Retinal pigment epithelial cell (primary cell): ENCODE measurements at regions not wholly inside any gene's neighbourhood (a gene's known extent, or its start where the extent isn't known, plus 50 kb on each side); places are given as distances from the start of the nearest gene placed in this dataset.

Experiments used
- DNase-seq: peaks from one replicate; pipeline ENCODE4 v3.0.0-alpha.2; 2010; ENCODE audit warnings: low read depth
- H3K4me3 ChIP-seq: 2 replicates; pipeline ENCODE4 v1.5.1; 2011; ENCODE audit warnings: mild to moderate bottlenecking, low read length, control low read depth, moderate library complexity
- TF ChIP-seq, protein P1 (sequence below): conservative IDR thresholded peaks from 2 replicates; pipeline ENCODE4 v1.5.1; 2011; ENCODE audit warnings: low read depth, low read length, control low read depth, inconsistent platforms

DNA sequence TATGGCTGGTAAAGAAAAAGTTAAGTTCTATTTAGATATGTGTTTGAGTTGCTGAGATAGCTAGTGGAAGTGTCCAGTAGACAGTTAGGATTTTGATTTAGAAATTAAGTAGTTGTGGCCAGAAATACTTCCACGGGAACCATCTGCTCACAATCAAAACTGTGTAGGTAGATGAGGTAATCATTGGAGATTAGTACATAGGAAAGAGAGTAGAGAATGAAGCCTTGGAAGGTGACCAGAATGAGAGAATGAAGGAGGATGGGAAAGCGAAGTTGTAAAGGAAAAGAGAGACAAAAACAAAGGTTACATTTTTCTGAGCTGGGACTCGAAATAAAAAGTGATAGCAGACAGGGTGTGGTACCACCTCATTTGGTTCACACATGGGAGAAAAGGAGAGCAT, 296.9 kb upstream of the SORL1-AS1 start:
- DNase-seq = no peak
- TF ChIP-seq, protein P1, sequence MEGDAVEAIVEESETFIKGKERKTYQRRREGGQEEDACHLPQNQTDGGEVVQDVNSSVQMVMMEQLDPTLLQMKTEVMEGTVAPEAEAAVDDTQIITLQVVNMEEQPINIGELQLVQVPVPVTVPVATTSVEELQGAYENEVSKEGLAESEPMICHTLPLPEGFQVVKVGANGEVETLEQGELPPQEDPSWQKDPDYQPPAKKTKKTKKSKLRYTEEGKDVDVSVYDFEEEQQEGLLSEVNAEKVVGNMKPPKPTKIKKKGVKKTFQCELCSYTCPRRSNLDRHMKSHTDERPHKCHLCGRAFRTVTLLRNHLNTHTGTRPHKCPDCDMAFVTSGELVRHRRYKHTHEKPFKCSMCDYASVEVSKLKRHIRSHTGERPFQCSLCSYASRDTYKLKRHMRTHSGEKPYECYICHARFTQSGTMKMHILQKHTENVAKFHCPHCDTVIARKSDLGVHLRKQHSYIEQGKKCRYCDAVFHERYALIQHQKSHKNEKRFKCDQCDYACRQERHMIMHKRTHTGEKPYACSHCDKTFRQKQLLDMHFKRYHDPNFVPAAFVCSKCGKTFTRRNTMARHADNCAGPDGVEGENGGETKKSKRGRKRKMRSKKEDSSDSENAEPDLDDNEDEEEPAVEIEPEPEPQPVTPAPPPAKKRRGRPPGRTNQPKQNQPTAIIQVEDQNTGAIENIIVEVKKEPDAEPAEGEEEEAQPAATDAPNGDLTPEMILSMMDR = no peak
- H3K4me3 ChIP-seq = no peak overlapping the region

DNA sequence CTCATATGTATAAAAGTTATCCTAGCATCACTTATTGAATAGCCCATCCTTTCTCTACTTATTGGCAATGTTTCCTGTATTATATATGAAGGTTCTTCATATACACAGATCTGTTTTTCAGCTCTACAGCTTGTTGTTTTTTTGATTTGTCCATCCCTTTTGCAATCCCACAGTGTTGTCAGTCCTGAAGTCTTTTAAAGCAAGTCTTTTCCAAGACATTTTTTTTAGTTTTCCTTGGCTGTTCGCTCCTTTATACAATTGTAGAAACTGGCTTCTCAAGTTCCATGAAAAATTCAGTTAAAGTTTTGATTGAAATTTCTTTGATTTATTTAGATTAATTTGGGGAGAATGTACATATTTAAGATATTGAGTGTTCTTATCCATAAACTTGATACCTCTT, 295.3 kb upstream of the SORL1-AS1 start:
- H3K4me3 ChIP-seq = no peak overlapping the region
- no peak for DNase-seq
- TF ChIP-seq, protein P1 = no peak

GRCh38 chr11:121743285-121743684, 290.5 kb upstream of the SORL1-AS1 start:
- DNase-seq = no peak
- no peak overlapping the region for H3K4me3 ChIP-seq
- TF ChIP-seq, protein P1 = no peak

GRCh38 chr11:121741761-121742361, 289.1 kb upstream of the SORL1-AS1 start:
- DNase-seq = peak; percentile 42
- TF ChIP-seq, protein P1 = no peak
- no peak overlapping the region for H3K4me3 ChIP-seq

GRCh38 chr11:121741351-121741760, 288.6 kb upstream of the SORL1-AS1 start:
- DNase-seq = no peak
- no peak overlapping the region for H3K4me3 ChIP-seq
- TF ChIP-seq, protein P1 = no peak

DNA sequence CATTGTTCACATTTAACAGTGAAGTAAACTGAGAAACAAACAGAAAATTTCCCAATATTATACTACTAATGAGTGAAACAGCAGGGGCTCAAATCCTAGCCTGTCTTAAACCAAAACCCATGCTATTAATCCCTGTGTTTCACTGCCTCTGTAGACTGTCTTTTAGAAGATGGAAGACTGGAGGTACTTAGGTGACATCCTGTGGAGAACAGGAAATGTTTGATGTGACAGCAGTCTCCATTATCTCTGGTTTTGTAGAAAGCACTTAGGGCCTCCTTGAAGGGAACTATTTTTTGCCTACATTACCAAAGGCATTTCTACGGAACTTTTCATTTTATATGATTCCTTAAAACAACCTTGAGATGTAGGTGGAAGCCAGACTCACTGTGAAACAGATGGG, 288.1 kb upstream of the SORL1-AS1 start:
- H3K4me3 ChIP-seq = no peak overlapping the region
- DNase-seq = no peak
- TF ChIP-seq, protein P1 = no peak

DNA sequence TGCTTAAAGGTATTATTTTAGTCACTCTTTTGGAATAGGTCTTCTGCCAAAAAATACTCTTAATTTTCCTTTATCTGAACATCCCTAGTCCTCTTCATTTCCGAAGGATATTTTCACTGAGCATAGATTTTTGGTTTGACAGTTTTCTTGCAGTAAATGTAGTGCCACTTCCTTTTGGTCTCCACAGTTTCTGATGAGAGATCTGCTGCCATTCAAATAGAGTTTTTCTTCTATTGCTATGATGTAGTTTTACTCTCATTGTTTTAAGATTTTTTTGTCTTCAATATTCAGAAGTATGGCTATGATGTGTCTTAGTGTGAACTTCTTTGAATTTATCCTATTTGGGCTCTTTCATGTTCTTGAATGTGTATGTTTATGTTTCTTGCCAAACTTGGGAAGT, 281.1 kb upstream of the SORL1-AS1 start:
- DNase-seq = no peak
- H3K4me3 ChIP-seq = no peak overlapping the region
- TF ChIP-seq, protein P1 = no peak
